ENCODE measurements at regions not wholly inside any gene's neighbourhood (a gene's known extent, or its start where the extent isn't known, plus 50 kb on each side); places are given as distances from the start of the nearest gene placed in this dataset.

GRCh38 chr16:73558219-73558618, 510.3 kb upstream of the ZFHX3 start:
- DNase-seq: no peak

- no peak for DNase-seq
These were observed 506.2 kb upstream of the ZFHX3 start for GRCh38 chr16:73553941-73554660.

GRCh38 chr16:73549984-73550631, 502.2 kb upstream of the ZFHX3 start:
- DNase-seq: no peak

- no peak for DNase-seq
These were observed 499.9 kb upstream of the ZFHX3 start for GRCh38 chr16:73547552-73548403.

GRCh38 chr16:73546341-73546845, 498.5 kb upstream of the ZFHX3 start:
- DNase-seq: no peak

GRCh38 chr16:73545755-73546154, 497.8 kb upstream of the ZFHX3 start:
- DNase-seq: no peak

GRCh38 chr16:73545290-73545689, 497.4 kb upstream of the ZFHX3 start:
- DNase-seq: no peak

GRCh38 chr16:73544826-73545225, 496.9 kb upstream of the ZFHX3 start:
- no peak for DNase-seq

GRCh38 chr16:73543970-73544599, 496.2 kb upstream of the ZFHX3 start:
- no peak for DNase-seq

GRCh38 chr16:73543331-73543969, 495.5 kb upstream of the ZFHX3 start:
- DNase-seq: no peak

- no peak for DNase-seq
These were observed 495.0 kb upstream of the ZFHX3 start for GRCh38 chr16:73542885-73543284.

- no peak for DNase-seq
These were observed 490.0 kb upstream of the ZFHX3 start for GRCh38 chr16:73537921-73538320.

GRCh38 chr16:73536931-73537330, 489.0 kb upstream of the ZFHX3 start:
- DNase-seq: no peak

GRCh38 chr16:73531021-73531420, 483.1 kb upstream of the ZFHX3 start:
- no peak for DNase-seq

- no peak for DNase-seq
These were observed 482.6 kb upstream of the ZFHX3 start for GRCh38 chr16:73530529-73530928.

- no peak for DNase-seq
These were observed 481.5 kb upstream of the ZFHX3 start for GRCh38 chr16:73529303-73530012.

- no peak for DNase-seq
These were observed 479.3 kb upstream of the ZFHX3 start for GRCh38 chr16:73527187-73527586.

- no peak for DNase-seq
These were observed 478.3 kb upstream of the ZFHX3 start for GRCh38 chr16:73526011-73526804.

GRCh38 chr16:73523209-73523608, 475.3 kb upstream of the ZFHX3 start:
- no peak for DNase-seq

GRCh38 chr16:73521499-73521898, 473.6 kb upstream of the ZFHX3 start:
- DNase-seq: no peak

- DNase-seq: no peak
These were observed 467.7 kb upstream of the ZFHX3 start for GRCh38 chr16:73515616-73516015.
